ENCODE measurements at regions not wholly inside any gene's neighbourhood (a gene's known extent, or its start where the extent isn't known, plus 50 kb on each side); places are given as distances from the start of the nearest gene placed in this dataset.

DNA sequence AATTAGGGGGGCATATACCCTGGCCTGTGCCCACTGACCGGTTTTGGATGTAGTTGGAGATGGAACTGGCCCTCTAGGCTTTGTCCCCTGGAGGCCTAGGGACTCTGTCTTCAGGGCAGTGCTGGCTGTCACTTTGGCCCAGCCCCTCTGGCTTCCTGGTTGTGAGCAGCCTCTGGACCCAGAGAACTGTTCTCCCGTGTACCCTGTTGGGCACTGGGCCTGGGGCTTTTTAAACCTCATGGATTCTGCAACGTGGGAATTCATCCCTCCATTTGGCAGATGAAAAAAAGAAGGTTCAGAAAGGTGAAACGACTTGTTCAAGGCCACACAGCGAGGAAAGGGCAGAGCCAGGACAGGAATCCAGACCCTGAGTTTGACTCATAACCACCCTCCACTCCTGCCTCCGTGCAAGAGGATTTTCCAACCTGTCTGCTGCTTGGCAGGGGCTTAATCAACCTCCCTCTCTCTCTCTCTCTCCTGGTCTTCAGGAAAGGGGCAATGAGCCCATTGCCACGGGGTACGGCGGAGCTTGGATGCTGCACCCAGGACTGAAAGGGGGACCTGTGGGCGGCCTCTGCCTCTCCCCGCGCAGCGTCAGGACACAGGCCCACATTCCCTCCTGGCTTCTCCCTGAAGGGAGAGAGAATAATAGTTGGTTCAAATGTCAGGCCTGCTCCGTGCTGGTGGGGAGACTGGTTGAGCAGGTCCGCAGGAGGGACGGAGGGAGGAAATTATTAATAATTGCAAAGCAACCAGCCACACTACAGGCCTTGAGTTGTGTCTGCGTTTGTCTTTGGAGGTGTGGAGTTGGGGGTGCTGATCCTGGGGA lies 56.0 kb downstream of the CEBPB start:
- intact Hi-C loops (cut with micrococcal nuclease): no loop called here
- TF ChIP-seq CTCF (IDR thresholded peaks at IDR 0.05; ENCODE audit: borderline replicate concordance): no peak
- no peak for DNase-seq

GRCh38 chr20:50247196-50248094 lies 56.8 kb downstream of the CEBPB start:
- Histone ChIP-seq H3K27me3 (ENCODE audit: low read depth) (peaks cover 20% of the 10 kb centered on the region), H3K4me1 (no peaks in the 10 kb centered on the region), H3K36me3 (no peaks in the 10 kb centered on the region), H3K4me3 (no peak overlapping the region), H3K9me3 (replicated peaks) (no peaks in the 10 kb centered on the region), H3K27ac (replicated peaks) (no peak overlapping the region)
- intact Hi-C loops (cut with micrococcal nuclease): no loop called here
- no peak for TF ChIP-seq CTCF (IDR thresholded peaks at IDR 0.05; ENCODE audit: borderline replicate concordance)
- no peak for DNase-seq

More for the DNA sequence above, 56.0 kb downstream of the CEBPB start:
- Histone ChIP-seq H3K4me3 (no peak overlapping the region), H3K36me3 (no peaks in the 10 kb centered on the region), H3K9me3 (replicated peaks) (no peaks in the 10 kb centered on the region), H3K4me1 (no peaks in the 10 kb centered on the region), H3K27me3 (ENCODE audit: low read depth) (peaks cover 20% of the 10 kb centered on the region), H3K27ac (replicated peaks) (no peak overlapping the region)

GRCh38 chr20:50248104-50248641 lies 57.5 kb downstream of the CEBPB start:
- H3K9me3 ChIP-seq (replicated peaks): no peaks in the 10 kb centered on the region
- H3K27me3 ChIP-seq (ENCODE audit: low read depth): peaks cover 14% of the 10 kb centered on the region
- no peaks in the 10 kb centered on the region for H3K36me3 ChIP-seq
- H3K4me1 ChIP-seq: no peaks in the 10 kb centered on the region
- no peak for TF ChIP-seq CTCF (IDR thresholded peaks at IDR 0.05; ENCODE audit: borderline replicate concordance)
- no peak for DNase-seq
- intact Hi-C loops (cut with micrococcal nuclease): no loop called here
- no peak overlapping the region for H3K4me3 ChIP-seq
- H3K27ac ChIP-seq (replicated peaks): no peak overlapping the region

GRCh38 chr20:50249447-50250388 lies 59.1 kb downstream of the CEBPB start:
- DNase-seq: no peak
- no peak for TF ChIP-seq CTCF (IDR thresholded peaks at IDR 0.05; ENCODE audit: borderline replicate concordance)
- H3K4me1 ChIP-seq: no peaks in the 10 kb centered on the region
- H3K9me3 ChIP-seq (replicated peaks): no peaks in the 10 kb centered on the region
- no peaks in the 10 kb centered on the region for H3K36me3 ChIP-seq
- no peak overlapping the region for H3K27ac ChIP-seq (replicated peaks)
- no peak overlapping the region for H3K4me3 ChIP-seq
- H3K27me3 ChIP-seq (ENCODE audit: low read depth): no peaks in the 10 kb centered on the region
- intact Hi-C loops (cut with micrococcal nuclease): no loop called here

Measured in left ventricle myocardium inferior (tissue), 1 donor.